Fibroblast of skin of left biceps (primary cell): ENCODE measurements at regions not wholly inside any gene's neighbourhood (a gene's known extent, or its start where the extent isn't known, plus 50 kb on each side); places are given as distances from the start of the nearest gene placed in this dataset.

Source experiments
- DNase-seq, 2 experiments: peaks; one replicate each; pipeline ENCODE4 v3.0.0-alpha.2; 2013; ENCODE audit warnings: low read depth in 2 of 2

GRCh38 chr6:66961191-66961590 is 1254.2 kb upstream of the EYS start:
- DNase-seq = no peak

GRCh38 chr6:66949191-66949661 is 1242.2 kb upstream of the EYS start:
- DNase-seq = no peak

DNA sequence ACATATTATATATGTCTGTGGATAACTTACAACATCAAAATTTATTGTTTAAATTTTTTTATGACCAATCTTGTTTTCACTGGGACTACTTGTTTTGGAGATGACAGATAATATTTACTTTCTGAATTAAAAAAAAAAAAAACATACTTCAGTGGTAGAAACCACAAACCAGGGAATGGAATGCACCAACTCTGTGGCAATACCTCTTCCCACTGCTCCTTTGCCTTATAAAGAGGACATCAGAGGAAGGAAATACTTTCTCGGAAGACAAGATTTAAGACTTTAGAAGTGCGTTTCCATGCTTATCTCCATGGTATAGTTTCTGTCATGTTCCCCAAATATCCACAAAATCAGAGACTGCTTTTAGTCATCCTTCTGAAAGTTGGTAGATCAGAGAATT is 1241.1 kb upstream of the EYS start:
- peak; percentile 3 to 8 for DNase-seq

DNA sequence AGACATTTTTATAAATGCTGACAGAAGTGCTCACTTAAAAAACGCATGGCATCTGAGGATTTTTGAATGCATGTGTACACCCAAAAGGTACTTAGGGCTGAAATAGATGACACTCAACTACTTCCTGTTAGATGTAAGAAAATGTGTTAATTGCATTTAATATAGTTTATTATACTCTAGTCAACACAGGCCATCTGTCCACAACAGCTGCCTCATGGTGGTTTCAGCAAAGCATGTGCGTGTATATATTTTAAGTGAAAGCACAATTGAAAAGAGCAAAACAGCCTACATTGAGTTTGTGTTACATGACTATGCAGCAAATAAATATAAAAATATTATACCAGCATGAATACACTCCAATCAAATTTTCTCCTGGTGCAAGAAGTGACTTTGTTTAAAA is 1233.0 kb upstream of the EYS start:
- no peak for DNase-seq

- no peak for DNase-seq
These were observed 1230.2 kb upstream of the EYS start for GRCh38 chr6:66937180-66937579.

GRCh38 chr6:66935612-66936011 is 1228.6 kb upstream of the EYS start:
- DNase-seq = no peak

DNA sequence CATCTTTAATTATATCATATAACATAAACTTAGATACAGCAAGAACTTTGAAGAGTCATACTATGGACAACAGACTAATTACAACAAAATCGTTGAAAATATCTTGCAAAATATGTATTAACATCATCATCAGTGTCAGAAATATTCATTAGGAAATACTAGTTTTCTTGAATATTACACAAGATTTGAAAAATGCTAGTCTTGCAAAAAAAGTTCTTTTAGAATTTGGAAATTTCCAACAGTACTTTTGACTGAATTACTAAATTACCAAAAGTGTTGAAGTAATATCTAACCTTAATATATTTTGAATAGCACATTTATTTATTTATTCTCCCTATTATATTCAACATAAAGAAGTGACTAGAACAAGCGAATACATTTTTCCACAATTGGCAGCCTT is 1224.8 kb upstream of the EYS start:
- no peak for DNase-seq

DNA sequence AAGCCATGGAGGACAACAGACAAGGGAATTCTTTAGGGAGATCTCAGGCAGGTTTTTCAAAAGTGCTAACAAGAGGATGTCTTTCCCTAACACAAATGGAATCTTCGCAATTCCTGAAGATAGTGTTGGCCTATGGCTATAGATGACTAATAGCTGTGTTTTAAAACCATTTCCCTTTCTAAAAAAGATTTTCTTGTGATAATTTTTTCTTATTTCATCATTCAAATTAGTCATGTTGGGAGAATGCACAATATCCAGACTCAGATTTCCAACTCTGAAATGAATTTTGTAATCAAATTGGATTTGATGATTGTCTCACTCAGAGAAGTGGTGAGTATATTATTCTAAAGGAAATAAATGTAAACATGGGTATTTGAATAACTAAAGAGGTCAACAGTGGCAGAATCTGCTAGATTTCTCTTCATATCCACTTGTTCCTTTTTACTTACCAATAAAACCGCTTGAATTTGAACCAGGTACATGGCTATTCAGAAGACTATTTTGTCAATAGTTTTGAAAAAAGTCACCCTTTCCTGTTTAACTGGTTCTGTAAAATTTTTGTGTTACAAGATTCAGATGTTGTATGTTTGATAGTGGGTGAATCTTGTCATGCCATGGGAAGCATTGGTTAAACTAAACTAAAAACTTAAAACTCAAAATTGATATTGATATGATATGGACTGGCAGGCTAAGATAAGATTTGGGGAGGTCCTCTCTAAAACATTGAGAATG is 1223.7 kb upstream of the EYS start:
- DNase-seq = peak; percentile 52 to 53

- no peak for DNase-seq
These were observed 1219.0 kb upstream of the EYS start for GRCh38 chr6:66926060-66926459.

DNA sequence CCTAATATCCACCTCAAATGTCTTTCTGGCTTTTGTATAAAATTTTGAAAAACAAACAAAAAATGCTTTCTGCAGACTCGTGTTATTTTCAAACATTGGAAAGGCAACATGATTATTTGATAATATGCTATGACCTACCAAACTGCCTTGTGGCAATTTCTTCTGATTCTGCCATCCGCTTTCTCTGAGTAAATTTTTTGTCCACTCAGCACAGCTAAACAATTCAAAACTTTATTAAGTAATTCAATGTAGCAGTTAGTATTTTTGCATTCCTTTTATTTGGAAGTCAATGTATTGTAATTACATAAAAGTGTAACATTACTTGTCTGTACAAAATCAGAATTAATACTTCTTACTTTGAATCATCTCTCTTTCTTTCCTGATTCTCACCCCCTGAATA is 1206.6 kb upstream of the EYS start:
- no peak for DNase-seq

- no peak for DNase-seq
These were observed 1195.4 kb upstream of the EYS start for GRCh38 chr6:66902457-66902856.

- DNase-seq = peak; percentile 52 to 58
These were observed 1193.4 kb upstream of the EYS start for GRCh38 chr6:66900133-66901083.

GRCh38 chr6:66897576-66897975 is 1190.5 kb upstream of the EYS start:
- DNase-seq = peak; percentile 34 to 42

DNA sequence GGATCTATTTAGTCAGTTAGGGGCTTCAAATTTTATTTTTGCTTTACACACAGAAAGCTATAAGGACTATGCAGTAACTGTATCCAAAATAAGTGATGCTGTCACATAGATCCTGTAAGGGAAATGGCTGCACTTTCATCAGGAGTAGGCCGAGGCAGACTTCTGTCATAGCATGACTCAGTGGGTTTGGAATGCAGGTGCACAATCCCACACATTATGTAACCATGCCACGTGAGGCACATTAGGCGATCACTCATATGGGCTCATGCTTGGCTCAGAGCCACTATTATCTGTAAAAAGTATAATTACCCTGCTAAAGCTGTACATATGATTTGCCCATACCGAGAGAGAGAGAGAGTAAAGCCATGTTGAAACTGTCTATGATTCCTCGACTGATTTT is 1189.4 kb upstream of the EYS start:
- no peak for DNase-seq

DNA sequence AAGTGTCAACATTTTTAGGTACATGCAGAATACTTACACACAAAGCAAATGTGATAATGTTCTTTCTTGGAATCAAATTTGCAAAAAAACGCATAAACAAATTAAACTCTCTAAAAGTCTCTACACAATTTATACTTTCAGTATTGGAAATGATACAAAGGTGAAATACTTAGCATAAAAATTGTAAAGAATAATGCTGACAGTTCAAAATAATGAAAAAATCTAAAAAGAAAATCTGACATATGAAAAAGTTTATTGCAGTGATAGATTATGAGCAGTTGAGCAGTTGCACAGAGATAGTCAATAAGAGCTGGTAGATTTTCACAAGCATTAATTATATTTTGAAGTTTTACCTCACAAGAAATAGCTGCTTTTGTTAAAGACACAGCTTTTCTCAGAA is 1176.4 kb upstream of the EYS start:
- no peak for DNase-seq

DNA sequence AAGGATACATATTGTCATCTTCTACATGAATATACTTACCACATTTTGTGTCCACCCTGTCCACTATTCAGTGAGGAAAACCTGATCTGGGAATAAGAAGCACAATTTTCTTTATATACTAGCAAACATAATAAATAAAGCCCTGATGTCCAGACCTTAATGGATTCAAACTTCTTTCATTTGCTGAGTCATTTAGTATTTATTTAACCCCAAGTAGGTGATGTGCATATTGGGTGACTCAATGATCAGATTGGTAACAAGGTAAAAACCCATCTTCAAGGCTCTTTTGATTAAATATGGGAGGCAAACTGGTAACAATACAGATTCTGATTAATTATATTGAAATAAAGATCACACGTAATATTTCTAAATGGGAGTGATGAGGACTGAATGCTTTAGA is 1159.8 kb upstream of the EYS start:
- DNase-seq = no peak

DNA sequence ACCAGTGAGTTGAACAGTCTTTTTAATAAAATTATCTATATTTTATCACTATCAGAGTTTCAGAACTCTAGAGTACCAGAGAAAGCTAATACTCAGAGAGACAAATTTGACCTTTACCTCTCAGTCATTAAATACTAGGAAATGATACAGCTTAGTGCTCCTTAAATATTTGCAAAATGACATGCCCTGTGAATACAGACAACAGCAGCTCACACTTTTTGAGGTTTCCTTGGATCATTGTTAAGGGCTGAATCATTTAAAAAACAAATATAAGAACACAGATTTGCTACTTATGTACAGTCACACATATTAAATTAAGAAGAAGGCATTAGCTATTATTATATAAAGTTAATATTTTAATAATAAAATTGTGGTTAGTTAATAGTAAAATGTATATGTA is 1158.7 kb upstream of the EYS start:
- no peak for DNase-seq

DNA sequence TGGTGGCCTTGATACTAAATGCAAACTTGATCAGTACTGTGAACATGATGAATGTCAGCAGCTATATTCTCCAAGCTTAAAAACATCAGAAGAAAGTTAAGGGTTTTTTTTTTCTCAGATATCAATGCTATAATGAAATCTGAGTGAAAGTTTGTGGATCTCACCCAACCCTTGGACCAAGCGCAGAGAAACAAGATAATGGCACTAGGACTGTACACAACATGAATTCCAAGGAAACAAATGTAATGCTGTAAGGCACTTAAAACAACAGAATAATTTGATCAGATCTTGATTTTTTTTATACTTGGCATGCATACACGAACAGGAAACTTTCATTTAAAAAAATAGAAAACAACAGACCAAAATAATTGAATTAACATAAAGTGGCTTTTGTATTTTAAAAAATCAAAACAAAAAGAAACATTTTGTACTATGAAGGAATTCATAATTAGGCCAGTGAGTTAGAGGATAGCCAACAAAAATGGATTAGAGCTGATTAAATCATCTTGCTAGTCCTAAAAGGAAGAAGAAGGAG is 1154.0 kb upstream of the EYS start:
- DNase-seq = no peak

GRCh38 chr6:66860328-66860727 is 1153.3 kb upstream of the EYS start:
- no peak for DNase-seq

DNA sequence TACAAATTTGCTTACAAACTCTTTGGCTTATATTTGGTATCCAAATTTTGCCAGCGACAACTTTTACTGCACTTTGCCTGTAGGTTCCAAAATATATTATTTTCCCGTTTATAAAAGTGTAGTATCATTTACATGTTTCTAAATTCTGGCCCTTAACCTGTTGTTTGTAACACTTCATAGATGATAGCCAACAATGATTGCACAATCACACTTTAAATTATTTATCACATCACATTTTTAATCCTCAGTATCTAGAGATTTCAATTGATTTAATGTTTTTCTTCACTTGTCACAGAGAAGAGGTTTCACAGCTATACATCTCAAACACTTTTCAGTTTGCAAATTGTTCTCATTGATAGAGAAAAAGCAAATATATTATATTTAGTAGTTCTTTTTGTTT is 1151.2 kb upstream of the EYS start:
- no peak for DNase-seq

DNA sequence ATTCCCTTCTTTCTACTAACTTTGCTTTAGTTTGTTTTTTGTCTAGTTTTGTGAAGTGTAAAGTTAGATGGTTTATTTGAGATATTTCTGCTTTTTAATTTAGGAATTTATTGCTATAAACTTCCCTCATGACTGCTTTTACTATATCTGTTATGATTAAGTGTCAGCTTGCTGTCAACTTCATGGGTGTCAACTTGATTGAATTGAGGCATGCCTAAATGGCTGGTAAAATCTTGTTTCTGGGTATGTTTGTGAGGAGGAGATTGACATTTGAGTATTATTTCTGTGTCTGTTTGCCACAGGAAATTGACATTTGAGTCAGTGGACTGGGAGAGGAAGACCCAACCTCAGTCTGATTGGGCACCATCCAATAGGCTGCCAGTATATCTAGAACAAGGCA is 1147.0 kb upstream of the EYS start:
- DNase-seq = no peak

DNA sequence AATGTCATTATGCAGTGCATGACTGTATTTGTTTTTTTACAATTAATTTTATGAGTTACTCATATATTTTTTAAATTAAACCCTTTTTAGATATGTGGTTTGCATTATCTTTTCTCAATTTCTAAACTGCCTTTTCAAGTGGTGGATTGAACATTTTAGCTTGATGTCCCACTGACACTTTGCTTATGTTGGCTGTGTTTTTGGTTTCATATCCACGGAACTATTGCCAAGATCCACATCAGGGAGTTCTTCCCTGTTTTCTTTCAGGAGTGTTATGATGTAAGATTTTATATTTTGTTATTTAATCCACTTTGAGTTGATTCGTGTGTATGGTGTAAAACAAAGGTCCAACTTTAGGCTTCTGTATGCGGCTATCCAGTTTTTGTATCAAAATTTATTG is 1144.9 kb upstream of the EYS start:
- no peak for DNase-seq

- no peak for DNase-seq
These were observed 1142.8 kb upstream of the EYS start for GRCh38 chr6:66849843-66850242.
